ENCODE measurements at regions not wholly inside any gene's neighbourhood (a gene's known extent, or its start where the extent isn't known, plus 50 kb on each side); places are given as distances from the start of the nearest gene placed in this dataset.

DNA sequence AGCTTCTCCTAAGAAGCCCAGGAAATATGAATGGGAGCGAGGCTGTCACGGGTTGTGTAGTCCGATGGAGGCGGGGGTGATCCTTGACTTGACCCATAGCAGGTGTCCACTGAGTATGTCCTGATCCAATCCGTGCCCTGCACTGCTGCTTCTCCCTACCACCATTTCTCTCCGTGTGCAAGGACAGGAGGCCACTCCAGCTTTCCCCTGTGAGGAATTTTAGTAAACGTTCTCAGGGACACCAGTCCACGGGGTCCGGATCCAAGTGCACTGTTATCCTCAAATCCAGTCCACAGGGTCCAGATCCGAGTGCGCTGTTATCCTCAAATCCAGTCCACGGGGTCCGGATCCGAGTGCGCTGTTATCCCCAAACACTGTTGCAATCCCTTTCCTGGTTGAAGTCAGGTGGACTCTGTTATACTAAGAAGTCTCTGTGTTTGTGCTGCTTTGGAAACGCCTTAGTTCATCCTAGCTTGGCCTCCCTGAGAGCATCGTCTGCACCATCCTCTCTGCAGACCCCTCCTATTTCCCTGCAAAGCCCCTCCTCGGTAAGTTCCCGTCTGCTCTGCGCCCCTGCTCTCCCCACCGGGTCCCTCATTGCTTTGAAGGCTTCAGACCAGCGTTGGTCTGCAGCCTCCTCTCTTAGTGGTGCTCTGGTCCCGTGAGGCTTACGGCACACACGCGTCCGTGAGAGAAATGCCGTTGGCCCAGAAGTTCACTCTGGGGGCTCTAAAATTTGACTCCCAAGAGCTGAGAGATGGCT is 303.5 kb downstream of the TEX29 start:
- Histone ChIP-seq H3K27me3 (replicated peaks; ENCODE audit: insufficient read depth, low read depth, low read length, poor library complexity) (peaks cover 52% of the 10 kb centered on the region), H3K4me3 (ENCODE audit: low read depth, low read length, poor library complexity, severe bottlenecking) (no peak overlapping the region), H3K4me1 (ENCODE audit: insufficient read depth, low read length, poor library complexity, severe bottlenecking) (no peaks in the 10 kb centered on the region), H3K27ac (ENCODE audit: low read depth, low read length, poor library complexity, severe bottlenecking) (no peak overlapping the region), H3K36me3 (ENCODE audit: insufficient read depth, low read length, poor library complexity, severe bottlenecking) (no peaks in the 10 kb centered on the region), H3K9me3 (ENCODE audit: low read depth, low read length, poor library complexity, severe bottlenecking) (no peaks in the 10 kb centered on the region)
- no TSS peak for BruUV-seq (replicated peaks)
- ChIA-PET CTCF (no interaction called here), POLR2A (ENCODE audit: low non-redundant PET) (no interaction called here)
- no peak for DNase-seq (ENCODE audit: low spot score)
- no peak for TF ChIP-seq EZH2 (IDR thresholded peaks at IDR 0.05; ENCODE audit: borderline replicate concordance, low read depth, low read length, poor library complexity, severe bottlenecking)
- TF ChIP-seq, protein P1, sequence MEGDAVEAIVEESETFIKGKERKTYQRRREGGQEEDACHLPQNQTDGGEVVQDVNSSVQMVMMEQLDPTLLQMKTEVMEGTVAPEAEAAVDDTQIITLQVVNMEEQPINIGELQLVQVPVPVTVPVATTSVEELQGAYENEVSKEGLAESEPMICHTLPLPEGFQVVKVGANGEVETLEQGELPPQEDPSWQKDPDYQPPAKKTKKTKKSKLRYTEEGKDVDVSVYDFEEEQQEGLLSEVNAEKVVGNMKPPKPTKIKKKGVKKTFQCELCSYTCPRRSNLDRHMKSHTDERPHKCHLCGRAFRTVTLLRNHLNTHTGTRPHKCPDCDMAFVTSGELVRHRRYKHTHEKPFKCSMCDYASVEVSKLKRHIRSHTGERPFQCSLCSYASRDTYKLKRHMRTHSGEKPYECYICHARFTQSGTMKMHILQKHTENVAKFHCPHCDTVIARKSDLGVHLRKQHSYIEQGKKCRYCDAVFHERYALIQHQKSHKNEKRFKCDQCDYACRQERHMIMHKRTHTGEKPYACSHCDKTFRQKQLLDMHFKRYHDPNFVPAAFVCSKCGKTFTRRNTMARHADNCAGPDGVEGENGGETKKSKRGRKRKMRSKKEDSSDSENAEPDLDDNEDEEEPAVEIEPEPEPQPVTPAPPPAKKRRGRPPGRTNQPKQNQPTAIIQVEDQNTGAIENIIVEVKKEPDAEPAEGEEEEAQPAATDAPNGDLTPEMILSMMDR (conservative IDR thresholded peaks at IDR 0.05; ENCODE audit: low read depth, low read length) = no peak
- intact Hi-C loops (cut with micrococcal nuclease; ENCODE audit: unreplicated experiment) = no loop called here

DNA sequence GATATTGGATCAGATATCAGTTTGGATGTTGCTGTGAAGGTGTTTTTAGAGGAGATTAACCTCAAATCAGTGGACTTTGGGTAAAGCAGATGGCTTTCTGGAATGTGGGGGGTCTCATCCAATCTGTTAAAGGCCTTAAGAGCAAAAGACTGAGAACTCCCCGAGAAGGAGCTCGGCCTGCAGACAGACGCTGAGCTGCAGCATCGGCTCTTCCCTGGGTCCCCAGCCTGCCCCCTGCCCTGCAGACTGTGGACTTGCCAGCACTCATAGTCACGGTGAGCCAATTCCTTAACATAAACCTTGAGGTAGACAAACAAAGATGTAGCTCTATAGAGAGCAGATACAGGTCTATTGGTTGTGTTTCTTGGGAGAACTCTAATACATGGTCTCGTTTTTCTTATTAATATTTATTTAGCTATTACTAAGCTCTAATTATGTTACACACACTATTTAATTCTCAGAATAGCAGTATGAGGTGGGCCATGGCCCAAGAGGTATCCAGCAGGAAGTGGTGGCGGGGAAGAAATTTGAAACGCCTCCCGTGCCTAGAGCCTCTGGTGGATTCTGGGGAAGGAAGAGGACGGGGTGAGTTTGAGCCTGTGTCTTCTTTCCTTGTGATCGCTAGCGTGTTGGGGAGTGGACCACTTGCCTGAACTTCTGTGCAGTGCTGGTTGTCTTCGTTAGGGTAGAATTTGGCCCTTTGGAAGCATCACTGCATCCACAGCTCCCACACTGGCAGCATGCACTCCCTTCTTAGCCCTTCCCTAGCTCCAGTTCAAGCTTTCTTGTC is 305.3 kb downstream of the TEX29 start:
- CTCF ChIA-PET = no interaction called here

DNA sequence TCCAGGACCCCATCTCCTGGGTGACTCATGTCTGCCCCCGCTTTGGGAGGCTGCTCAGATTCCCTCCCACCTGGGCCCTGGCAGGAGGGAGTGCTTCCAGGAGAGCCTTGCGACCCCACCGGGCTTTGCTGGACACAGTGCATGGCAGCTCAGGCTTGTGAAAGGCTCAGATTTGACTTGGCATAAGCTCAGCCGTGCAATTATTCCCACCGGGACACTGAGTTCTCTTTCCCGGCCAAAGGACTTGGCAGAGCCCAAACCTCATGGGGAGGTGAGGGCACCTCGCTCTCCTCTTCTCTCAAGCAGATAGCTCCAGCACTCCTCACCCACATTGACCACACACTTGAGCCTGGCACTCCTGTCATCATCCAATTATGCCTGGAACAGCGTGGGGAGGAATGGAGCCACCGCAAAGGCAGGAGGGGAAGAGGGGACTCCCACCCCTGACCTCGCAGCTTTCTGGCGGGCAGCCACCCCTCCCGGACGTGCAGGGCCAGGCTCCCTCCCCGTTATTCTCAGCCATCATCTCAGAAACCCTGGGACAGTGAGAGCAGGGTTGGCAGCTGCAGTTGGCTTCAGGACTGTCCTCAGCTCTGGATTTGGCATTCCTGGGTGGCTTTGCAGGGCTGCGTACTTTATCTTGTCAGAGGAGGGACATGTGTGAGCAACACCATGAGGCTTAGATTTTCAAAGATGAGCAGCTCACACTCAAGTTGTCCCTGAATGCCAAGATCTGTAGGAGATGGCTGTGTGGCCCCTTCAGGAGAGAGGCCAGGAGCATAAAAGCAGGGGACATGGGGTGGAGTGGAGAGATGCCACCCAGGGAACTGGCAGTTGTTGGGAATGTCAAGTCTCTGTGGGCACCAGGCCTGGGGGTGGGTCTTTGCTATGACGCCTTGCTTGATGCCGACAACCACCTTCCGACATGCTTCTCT is 306.2 kb downstream of the TEX29 start:
- CTCF ChIA-PET = no interaction called here
- Histone ChIP-seq H3K9me3 (ENCODE audit: low read depth, low read length, poor library complexity, severe bottlenecking) (no peaks in the 10 kb centered on the region), H3K36me3 (ENCODE audit: insufficient read depth, low read length, poor library complexity, severe bottlenecking) (no peaks in the 10 kb centered on the region), H3K4me1 (ENCODE audit: insufficient read depth, low read length, poor library complexity, severe bottlenecking) (no peaks in the 10 kb centered on the region), H3K27me3 (replicated peaks; ENCODE audit: insufficient read depth, low read depth, low read length, poor library complexity) (peaks cover 61% of the 10 kb centered on the region), H3K27ac (ENCODE audit: low read depth, low read length, poor library complexity, severe bottlenecking) (no peak overlapping the region), H3K4me3 (ENCODE audit: low read depth, low read length, poor library complexity, severe bottlenecking) (no peak overlapping the region)
- DNase-seq (ENCODE audit: low spot score) = no peak
- TF ChIP-seq, protein P1 (conservative IDR thresholded peaks at IDR 0.05; ENCODE audit: low read depth, low read length) = no peak
- no peak for TF ChIP-seq EZH2 (IDR thresholded peaks at IDR 0.05; ENCODE audit: borderline replicate concordance, low read depth, low read length, poor library complexity, severe bottlenecking)
- POLR2A ChIA-PET (ENCODE audit: low non-redundant PET) = no interaction called here
- intact Hi-C loops (cut with micrococcal nuclease; ENCODE audit: unreplicated experiment) = no loop called here
- BruUV-seq (replicated peaks) = no TSS peak

More for the DNA sequence above, 305.3 kb downstream of the TEX29 start:
- peaks cover 59% of the 10 kb centered on the region for H3K27me3 ChIP-seq (replicated peaks; ENCODE audit: insufficient read depth, low read depth, low read length, poor library complexity)
- no peaks in the 10 kb centered on the region for H3K4me1 ChIP-seq (ENCODE audit: insufficient read depth, low read length, poor library complexity, severe bottlenecking)
- intact Hi-C loops (cut with micrococcal nuclease; ENCODE audit: unreplicated experiment) = no loop called here
- TF ChIP-seq, protein P1 (conservative IDR thresholded peaks at IDR 0.05; ENCODE audit: low read depth, low read length) = no peak
- no peak for TF ChIP-seq EZH2 (IDR thresholded peaks at IDR 0.05; ENCODE audit: borderline replicate concordance, low read depth, low read length, poor library complexity, severe bottlenecking)
- POLR2A ChIA-PET (ENCODE audit: low non-redundant PET) = no interaction called here
- DNase-seq (ENCODE audit: low spot score) = no peak
- no peaks in the 10 kb centered on the region for H3K36me3 ChIP-seq (ENCODE audit: insufficient read depth, low read length, poor library complexity, severe bottlenecking)
- no peak overlapping the region for H3K4me3 ChIP-seq (ENCODE audit: low read depth, low read length, poor library complexity, severe bottlenecking)
- H3K27ac ChIP-seq (ENCODE audit: low read depth, low read length, poor library complexity, severe bottlenecking) = no peak overlapping the region
- no TSS peak for BruUV-seq (replicated peaks)
- no peaks in the 10 kb centered on the region for H3K9me3 ChIP-seq (ENCODE audit: low read depth, low read length, poor library complexity, severe bottlenecking)
